ENCODE measurements at regions not wholly inside any gene's neighbourhood (a gene's known extent, or its start where the extent isn't known, plus 50 kb on each side); places are given as distances from the start of the nearest gene placed in this dataset.

- TF ChIP-seq, protein P1, sequence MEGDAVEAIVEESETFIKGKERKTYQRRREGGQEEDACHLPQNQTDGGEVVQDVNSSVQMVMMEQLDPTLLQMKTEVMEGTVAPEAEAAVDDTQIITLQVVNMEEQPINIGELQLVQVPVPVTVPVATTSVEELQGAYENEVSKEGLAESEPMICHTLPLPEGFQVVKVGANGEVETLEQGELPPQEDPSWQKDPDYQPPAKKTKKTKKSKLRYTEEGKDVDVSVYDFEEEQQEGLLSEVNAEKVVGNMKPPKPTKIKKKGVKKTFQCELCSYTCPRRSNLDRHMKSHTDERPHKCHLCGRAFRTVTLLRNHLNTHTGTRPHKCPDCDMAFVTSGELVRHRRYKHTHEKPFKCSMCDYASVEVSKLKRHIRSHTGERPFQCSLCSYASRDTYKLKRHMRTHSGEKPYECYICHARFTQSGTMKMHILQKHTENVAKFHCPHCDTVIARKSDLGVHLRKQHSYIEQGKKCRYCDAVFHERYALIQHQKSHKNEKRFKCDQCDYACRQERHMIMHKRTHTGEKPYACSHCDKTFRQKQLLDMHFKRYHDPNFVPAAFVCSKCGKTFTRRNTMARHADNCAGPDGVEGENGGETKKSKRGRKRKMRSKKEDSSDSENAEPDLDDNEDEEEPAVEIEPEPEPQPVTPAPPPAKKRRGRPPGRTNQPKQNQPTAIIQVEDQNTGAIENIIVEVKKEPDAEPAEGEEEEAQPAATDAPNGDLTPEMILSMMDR (IDR thresholded peaks at IDR 0.05; ENCODE audit: insufficient read depth, missing control alignments): no peak
- FAIRE-seq (no peak), DNase-seq (ENCODE audit: insufficient read length, low spot score) (no peak)
These were observed 613.9 kb downstream of the TBC1D22A start for GRCh38 chr22:47376322-47376700.

GRCh38 chr22:47375621-47376321 lies 613.3 kb downstream of the TBC1D22A start:
- DNase-seq (ENCODE audit: insufficient read length, low spot score) (no peak), FAIRE-seq (no peak)
- TF ChIP-seq, protein P1 (IDR thresholded peaks at IDR 0.05; ENCODE audit: insufficient read depth, missing control alignments): no peak

- TF ChIP-seq, protein P1 (IDR thresholded peaks at IDR 0.05; ENCODE audit: insufficient read depth, missing control alignments): no peak
- no peak for FAIRE-seq
- DNase-seq (ENCODE audit: insufficient read length, low spot score): no peak
These were observed 612.6 kb downstream of the TBC1D22A start for GRCh38 chr22:47374901-47375575.

- TF ChIP-seq, protein P1 (IDR thresholded peaks at IDR 0.05; ENCODE audit: insufficient read depth, missing control alignments): no peak
- DNase-seq (ENCODE audit: insufficient read length, low spot score) (no peak), FAIRE-seq (no peak)
These were observed 611.9 kb downstream of the TBC1D22A start for GRCh38 chr22:47374273-47374771.

DNA sequence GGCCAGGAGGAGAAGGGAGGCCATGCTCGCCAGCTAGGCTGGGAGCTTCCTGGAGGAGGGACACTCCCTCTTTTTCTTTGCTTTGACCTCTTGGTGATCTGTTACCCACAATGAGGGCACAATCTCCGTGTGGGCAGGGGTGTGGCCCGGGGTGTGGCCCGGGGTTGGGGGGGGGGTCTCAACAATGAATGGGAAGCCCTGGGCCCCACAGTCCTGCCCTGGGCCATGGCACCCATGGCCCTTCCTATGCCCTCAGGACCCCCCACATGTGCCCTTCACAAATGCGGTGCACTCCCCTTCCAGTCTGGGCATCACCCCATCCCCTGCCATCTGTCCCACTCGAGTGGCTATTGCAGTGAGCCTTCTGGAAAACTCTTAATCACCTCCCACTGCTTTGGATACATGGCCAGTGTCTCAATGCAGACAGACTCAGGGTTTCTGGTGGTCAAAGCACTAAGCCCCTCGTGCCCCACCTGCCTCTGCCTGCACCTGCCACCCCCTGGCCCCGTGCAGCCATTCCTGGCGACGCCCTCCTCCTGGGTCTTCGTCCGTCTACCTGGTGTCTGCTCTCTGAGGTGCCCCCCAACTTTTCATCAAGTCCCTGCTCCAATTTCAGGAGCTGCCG lies 611.3 kb downstream of the TBC1D22A start:
- no peak for FAIRE-seq
- TF ChIP-seq, protein P1 (IDR thresholded peaks at IDR 0.05; ENCODE audit: insufficient read depth, missing control alignments): no peak
- DNase-seq (ENCODE audit: insufficient read length, low spot score): no peak

DNA sequence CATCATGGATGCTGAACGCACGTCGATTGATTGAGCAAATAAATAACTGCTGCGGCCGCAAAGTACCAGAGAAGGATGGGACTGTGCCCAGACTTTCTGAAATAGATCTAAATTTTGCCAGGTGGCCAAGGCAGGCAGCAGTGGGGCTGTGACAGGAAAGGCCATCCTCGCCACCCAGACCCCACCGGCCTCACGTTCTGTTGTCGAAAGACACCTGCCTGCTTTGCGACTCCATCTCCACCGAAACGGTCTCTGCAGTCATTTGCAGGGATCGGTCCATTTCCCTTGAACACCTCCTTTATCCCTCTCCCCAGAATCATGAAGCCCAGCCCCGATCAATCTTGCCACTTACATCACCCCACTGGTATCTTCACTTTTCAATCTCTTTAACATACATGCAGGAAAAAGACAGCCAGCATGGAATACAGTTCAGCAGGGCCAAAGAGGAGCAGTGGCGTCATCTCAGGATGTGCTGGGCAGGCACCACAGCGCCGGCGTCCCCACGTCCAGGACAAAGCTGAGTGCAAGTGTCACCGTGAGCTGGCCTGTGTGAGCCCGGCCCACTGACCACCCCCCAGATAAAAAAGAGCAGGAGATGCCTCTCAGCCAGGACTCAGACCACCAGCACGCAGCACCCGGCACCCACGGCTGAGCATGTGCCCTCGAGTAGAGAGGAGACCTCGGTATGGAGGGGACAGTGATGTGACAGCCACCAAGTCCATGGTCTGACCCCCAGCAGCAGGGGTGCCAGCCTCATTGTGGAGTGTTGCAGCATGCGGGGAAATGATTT lies 610.3 kb downstream of the TBC1D22A start:
- no peak for FAIRE-seq
- no peak for DNase-seq (ENCODE audit: insufficient read length, low spot score)
- TF ChIP-seq, protein P1 (IDR thresholded peaks at IDR 0.05; ENCODE audit: insufficient read depth, missing control alignments): no peak

Measured in D721Med (cell line).